NCI-H69 (cell line): ENCODE measurements at regions not wholly inside any gene's neighbourhood (a gene's known extent, or its start where the extent isn't known, plus 50 kb on each side); places are given as distances from the start of the nearest gene placed in this dataset.
A peak's percentile ranks its signal among the peaks of the same experiment; 100 is the strongest.

Experiments
- DNase-seq: peaks from one replicate; lab custom pipeline; 2025; lab: John Stamatoyannopoulos, UW

- no peak for DNase-seq
Observed at GRCh38 chr4:147054228-147054872, 108.7 kb upstream of the TTC29 start.

GRCh38 chr4:147056940-147057610, 111.4 kb upstream of the TTC29 start:
- no peak for DNase-seq

GRCh38 chr4:147057611-147058190, 112.0 kb upstream of the TTC29 start:
- DNase-seq, result no peak

DNA sequence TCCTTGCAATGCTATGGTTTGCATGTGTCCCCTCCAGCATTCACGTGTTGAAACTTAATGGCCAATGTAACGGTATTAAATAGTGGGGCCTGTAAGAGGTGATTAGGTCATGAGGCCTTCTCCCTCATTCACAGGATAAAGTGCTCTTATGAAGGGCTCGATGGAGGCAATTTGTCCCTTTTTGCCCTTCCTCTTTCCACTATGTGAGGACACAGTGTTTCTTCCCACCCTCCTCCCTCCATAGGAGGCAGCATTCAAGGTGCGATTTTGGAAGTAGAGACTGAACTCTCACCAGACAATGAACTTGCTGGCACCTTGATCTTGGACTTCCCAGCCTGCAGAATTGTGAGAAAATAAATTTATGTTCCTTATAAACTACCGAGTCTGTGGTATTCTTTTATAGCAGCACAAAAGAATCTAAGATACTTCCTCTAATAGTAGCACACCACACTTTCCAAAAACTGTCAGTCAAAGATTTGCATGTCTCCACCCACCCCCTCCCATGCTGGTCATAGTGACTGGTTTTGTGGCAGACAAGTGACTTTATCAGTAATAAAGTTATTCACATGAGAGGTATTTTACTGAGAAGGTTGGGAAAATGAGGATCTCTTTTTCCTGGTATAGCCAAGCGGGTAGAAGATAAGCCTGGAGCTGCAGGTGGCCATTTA, 113.5 kb upstream of the TTC29 start:
- DNase-seq, result no peak

GRCh38 chr4:147060151-147060931, 114.7 kb upstream of the TTC29 start:
- no peak for DNase-seq

DNA sequence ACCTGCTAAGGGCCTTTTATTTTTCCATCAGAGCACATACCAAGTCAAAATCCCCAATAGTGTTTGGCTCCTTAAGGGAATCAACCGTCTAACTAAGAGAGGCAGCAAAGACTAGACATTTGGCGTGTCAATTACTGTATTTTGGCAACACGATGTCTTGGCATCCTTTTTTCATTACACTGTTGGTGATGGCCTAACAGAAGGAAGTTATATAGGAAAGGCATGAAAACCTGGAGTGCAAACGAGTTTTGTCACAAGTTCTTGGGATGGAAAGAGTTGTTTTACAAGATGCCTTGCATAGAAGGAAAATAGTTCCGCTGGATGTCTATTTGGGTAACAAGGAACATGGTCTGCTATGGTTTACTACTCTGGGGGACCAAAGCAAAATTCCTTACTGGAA, 119.2 kb upstream of the TTC29 start:
- no peak for DNase-seq

DNA sequence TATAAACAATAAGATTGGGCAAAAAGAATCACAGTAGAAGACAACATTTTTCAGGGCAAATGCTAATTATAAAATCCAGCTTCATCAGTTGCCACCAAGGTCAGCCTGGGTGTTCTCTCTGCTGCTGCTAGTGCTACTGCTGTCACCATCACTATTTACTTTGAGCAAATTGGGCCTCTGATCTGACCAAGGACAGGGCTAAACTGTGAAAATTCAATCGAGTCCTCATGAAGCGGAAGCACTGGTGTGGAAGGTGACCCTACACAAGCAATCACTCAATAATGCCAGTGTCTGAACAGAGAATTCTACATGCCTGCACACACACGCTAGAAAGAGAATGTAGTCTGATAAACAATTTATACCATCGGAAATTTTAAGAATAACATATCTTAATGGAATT, 122.9 kb upstream of the TTC29 start:
- DNase-seq, result no peak

- no peak for DNase-seq
Observed at GRCh38 chr4:147071209-147071740, 125.6 kb upstream of the TTC29 start.

GRCh38 chr4:147076179-147076578, 130.5 kb upstream of the TTC29 start:
- no peak for DNase-seq

DNA sequence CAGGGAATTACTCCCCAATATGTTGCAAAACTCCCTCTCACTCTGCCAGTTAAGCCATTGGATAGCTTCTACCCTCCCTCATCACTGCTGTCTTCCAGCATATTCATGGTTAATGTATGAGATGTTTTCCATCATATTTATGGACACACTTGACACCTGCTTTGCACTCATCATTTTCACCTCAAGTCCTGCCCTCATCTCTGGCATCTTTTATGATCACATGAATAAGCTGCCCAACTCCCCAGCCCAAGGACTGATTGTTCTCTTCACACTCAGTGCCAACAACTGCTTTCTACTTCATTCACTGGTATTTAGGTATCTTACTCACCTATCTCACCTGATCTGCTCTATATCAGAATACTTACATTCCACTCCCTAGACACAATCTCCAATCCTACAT, 131.1 kb upstream of the TTC29 start:
- no peak for DNase-seq

DNA sequence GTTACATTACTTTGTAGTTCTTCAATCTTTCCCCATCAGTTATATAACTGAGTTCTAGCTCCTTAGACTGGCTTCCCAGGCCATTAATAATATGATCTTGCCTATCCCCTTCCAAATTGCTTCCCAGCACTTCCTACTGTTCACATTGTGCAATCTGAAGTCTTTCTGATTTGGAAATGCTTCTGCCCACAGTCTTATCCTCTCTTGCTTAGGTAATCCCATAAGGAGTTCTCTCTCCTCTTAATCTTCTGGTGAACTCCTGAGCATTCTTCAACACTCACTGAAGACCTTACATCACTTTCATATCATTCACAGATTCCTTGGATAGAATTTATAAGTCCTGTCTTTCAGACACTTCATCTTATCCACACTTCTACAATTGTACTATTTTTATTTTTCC, 132.7 kb upstream of the TTC29 start:
- no peak for DNase-seq

GRCh38 chr4:147078875-147079658, 133.4 kb upstream of the TTC29 start:
- DNase-seq, result peak; percentile 1

DNA sequence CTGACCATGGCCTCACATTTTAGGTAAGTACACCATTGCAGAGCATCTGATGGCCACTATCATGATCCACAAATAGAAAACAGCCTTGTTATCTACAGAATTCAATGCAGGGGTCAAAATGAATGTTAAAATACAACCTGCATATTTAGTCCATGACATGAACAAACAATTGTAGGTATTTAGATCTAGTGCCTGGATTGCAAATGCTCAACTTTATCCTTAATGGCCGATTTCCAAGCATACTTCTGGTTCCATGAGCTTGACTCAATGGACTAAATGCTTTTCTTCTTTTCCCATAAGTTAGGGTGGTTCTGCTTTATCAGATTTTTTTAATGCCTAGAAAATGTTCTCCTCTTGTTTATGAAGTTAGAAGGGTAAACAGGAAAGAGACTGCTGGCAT, 139.2 kb upstream of the TTC29 start:
- no peak for DNase-seq

DNA sequence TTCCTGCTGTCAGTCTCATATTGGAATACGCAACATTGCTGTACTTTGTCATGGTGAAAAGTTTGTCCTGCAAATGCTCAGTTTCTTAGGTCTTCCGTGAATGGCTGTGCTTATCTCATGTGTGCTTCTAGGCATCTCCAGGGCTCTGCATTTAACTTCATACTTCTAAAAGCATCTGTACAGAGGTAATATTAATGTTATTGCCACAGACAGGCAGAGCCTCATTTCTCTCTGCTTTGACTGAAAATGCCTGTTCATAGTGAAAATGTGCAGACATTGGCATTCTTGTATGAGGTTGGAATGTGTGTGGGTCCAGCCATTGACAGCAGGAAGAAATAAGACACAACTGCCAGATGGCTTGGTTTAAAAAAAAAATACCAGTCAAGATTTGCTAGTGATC, 140.1 kb upstream of the TTC29 start:
- DNase-seq, result no peak

DNA sequence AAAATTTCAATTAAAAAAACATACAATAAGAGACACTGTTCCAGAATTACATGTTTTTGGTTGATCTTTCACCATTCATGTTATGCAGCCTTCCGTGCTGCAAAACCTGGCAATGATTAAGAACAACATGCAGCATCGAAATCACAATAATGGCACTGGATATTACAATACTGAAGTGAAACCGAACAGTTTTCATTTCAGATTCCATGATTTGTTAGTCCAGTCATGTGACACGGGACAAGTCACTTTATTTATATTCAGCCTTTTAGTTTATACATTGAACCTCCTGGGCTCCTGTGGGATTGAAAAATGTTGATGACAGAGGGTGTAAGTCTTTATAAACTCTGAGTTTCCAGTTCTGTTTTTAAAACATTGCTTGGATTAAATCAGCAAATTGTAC, 142.5 kb upstream of the TTC29 start:
- no peak for DNase-seq

DNA sequence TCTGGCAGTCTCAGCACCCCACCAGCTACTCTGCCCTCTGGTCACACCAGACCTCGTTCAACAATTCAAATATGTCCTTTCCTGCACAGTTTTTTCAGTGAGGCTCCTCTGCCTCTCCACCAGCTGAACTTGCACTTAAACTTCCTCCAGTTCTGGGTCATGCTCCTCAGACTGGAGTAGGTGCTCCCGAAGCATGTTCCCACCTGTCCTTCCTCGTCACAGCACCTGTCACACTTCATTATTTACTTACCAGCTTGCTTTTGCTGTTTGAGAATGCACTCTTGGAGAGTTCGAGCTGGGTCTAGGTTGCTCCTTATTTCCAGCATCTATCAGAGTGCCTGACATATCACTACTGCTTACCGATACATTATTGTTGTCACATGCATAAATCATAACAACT, 144.8 kb upstream of the TTC29 start:
- DNase-seq, result no peak

- DNase-seq, result no peak
Observed at GRCh38 chr4:147093206-147093605, 147.5 kb upstream of the TTC29 start.

GRCh38 chr4:147094238-147094637, 148.6 kb upstream of the TTC29 start:
- no peak for DNase-seq

DNA sequence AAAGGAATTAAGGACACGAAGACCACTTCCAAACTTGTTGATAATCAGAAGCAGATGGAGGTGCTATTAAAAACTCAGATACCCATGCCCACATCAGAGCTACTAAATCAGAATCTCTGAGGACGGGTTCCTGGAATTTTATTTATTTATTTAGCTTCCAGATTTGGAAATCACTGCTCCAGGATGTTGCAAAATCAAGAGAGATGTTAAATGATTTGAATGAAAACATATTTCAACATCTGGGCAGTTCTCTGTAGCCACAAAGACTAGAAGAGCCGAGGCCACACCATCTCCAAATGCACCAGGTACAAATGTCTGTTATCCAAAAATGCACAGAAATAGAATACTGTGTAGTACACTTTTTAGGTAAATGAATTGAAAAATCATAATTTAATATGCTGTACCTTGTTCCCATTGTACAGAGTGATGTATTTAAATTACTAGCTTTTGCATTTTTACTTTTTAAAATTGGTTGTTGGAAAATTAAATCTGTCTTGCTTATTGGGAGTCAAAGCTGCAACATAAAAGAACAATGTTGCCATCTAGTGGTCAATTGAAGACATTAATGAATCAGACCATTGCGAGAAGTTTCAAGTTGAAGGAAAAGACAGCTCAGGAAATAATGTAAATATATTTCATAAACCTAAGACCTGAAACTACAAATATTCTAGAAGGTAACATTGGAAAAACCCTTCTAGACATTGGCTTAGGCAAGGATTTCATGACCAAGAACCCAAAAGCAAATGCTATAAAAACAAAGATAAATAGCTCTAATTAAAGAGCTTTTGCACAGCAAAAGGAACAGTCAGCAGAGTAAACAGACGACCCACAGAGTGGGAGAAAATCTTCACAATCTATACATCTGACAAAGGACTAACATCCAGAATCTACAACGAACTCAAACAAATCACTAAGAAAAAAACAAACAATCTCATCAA, 151.3 kb upstream of the TTC29 start:
- peak; percentile 27 for DNase-seq

GRCh38 chr4:147101678-147102077, 156.0 kb upstream of the TTC29 start:
- DNase-seq, result no peak
